ENCODE measurements at regions not wholly inside any gene's neighbourhood (a gene's known extent, or its start where the extent isn't known, plus 50 kb on each side); places are given as distances from the start of the nearest gene placed in this dataset.
A peak's percentile ranks its signal among the peaks of the same experiment; 100 is the strongest.

- H3K27ac ChIP-seq: no peak overlapping the region
- no peaks in the 10 kb centered on the region for H3K4me1 ChIP-seq
- intact Hi-C loops (cut with DNase I): no loop called here
These were observed 226.3 kb upstream of the FGGY start for GRCh38 chr1:59070610-59071009.

GRCh38 chr1:59071289-59071688 lies 225.6 kb upstream of the FGGY start:
- H3K9me3 ChIP-seq: no peaks in the 10 kb centered on the region
- no peak overlapping the region for H3K4me3 ChIP-seq
- peaks cover 0 to under 1% (median 0%) of the 10 kb centered on the region in 4 donors for H3K4me1 ChIP-seq
- intact Hi-C loops (cut with DNase I): no loop called here
- no peaks in the 10 kb centered on the region for H3K36me3 ChIP-seq
- no peak overlapping the region for H3K27ac ChIP-seq
- TF ChIP-seq POLR2A (IDR thresholded peaks at IDR 0.05) (no peak), POLR2AphosphoS5 (IDR thresholded peaks at IDR 0.05) (no peak), EP300 (IDR thresholded peaks at IDR 0.05) (no peak)
- TF ChIP-seq, protein P1, sequence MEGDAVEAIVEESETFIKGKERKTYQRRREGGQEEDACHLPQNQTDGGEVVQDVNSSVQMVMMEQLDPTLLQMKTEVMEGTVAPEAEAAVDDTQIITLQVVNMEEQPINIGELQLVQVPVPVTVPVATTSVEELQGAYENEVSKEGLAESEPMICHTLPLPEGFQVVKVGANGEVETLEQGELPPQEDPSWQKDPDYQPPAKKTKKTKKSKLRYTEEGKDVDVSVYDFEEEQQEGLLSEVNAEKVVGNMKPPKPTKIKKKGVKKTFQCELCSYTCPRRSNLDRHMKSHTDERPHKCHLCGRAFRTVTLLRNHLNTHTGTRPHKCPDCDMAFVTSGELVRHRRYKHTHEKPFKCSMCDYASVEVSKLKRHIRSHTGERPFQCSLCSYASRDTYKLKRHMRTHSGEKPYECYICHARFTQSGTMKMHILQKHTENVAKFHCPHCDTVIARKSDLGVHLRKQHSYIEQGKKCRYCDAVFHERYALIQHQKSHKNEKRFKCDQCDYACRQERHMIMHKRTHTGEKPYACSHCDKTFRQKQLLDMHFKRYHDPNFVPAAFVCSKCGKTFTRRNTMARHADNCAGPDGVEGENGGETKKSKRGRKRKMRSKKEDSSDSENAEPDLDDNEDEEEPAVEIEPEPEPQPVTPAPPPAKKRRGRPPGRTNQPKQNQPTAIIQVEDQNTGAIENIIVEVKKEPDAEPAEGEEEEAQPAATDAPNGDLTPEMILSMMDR (IDR thresholded peaks at IDR 0.05): no peak
- DNase-seq: no peak
- 27 to 33% methylated on average over 5 of the region's 5 CpGs for WGBS, 2 donors
- H3K27me3 ChIP-seq: no peaks in the 10 kb centered on the region

More at GRCh38 chr1:59070610-59071009, 226.3 kb upstream of the FGGY start:
- no peak for DNase-seq
- Histone ChIP-seq H3K9me3 (no peaks in the 10 kb centered on the region), H3K4me3 (no peak overlapping the region), H3K36me3 (no peaks in the 10 kb centered on the region), H3K27me3 (no peaks in the 10 kb centered on the region)
- TF ChIP-seq POLR2A (IDR thresholded peaks at IDR 0.05) (no peak), EP300 (IDR thresholded peaks at IDR 0.05) (no peak), POLR2AphosphoS5 (IDR thresholded peaks at IDR 0.05) (no peak)
- TF ChIP-seq, protein P1 (IDR thresholded peaks at IDR 0.05): no peak

DNA sequence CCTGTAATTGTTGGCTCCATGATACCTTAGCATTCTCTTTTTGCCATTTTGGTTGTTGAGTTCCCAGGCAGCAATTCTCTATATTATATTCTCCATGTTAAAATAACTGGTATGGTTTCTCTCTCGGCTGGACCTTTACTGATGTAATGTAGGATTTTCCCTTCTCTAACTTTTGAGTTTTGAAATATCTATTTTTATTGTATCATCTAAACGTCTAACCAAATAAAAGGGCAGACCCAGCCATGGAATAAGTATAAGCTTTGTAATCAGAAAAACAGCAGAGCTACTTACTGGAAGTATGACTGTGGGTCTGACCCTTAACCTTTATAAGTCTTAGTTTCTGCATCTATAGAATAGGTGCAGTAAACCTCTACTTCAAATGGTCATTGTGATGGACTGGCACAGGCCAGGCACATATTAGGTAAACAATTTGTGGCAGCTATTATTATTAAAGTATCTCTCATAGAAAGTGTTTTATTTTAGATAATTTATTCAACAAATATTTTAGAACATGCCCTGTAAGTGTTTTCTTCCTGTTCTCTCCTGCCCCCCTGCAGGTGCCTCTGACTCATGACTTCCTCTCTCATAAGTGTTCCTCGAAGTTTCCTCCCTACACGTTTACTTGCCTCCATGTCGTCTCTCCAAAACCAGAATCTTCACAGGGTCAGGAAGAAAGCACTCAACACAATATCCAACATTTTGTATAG lies 224.9 kb upstream of the FGGY start:
- H3K9me3 ChIP-seq: no peaks in the 10 kb centered on the region
- 44 to 72% methylated on average over 5 of the region's 5 CpGs for WGBS, 2 donors
- intact Hi-C loops (cut with DNase I): no loop called here
- TF ChIP-seq POLR2AphosphoS5 (IDR thresholded peaks at IDR 0.05) (no peak), POLR2A (IDR thresholded peaks at IDR 0.05) (no peak)
- no peak for DNase-seq
- peak overlapping the region in 1 of 4 donors; percentile 12 for H3K27ac ChIP-seq
- peaks cover 0 to 5% (median 0%) of the 10 kb centered on the region in 4 donors for H3K4me1 ChIP-seq
- no peak overlapping the region for H3K4me3 ChIP-seq
- no peaks in the 10 kb centered on the region for H3K27me3 ChIP-seq
- no peaks in the 10 kb centered on the region for H3K36me3 ChIP-seq

- intact Hi-C loops (cut with DNase I): no loop called here
- Histone ChIP-seq H3K9me3 (no peaks in the 10 kb centered on the region), H3K27me3 (no peaks in the 10 kb centered on the region), H3K4me1 (peaks cover 0 to 5% (median 0%) of the 10 kb centered on the region in 4 donors), H3K36me3 (no peaks in the 10 kb centered on the region), H3K27ac (no peak overlapping the region), H3K4me3 (no peak overlapping the region)
- 79 to 90% methylated on average over 5 of the region's 5 CpGs for WGBS, 2 donors
- no peak for DNase-seq
- TF ChIP-seq, protein P1 (IDR thresholded peaks at IDR 0.05): no peak
- TF ChIP-seq POLR2A (IDR thresholded peaks at IDR 0.05): no peak
- TF ChIP-seq POLR2AphosphoS5 (IDR thresholded peaks at IDR 0.05): no peak
- no peak for TF ChIP-seq EP300 (IDR thresholded peaks at IDR 0.05)
These were observed 224.3 kb upstream of the FGGY start for GRCh38 chr1:59072583-59072947.

GRCh38 chr1:59074598-59074997 lies 222.3 kb upstream of the FGGY start:
- intact Hi-C loops (cut with DNase I): no loop called here
- WGBS, 2 donors: 42 to 93% methylated on average over 3 of the region's 3 CpGs
- H3K4me1 ChIP-seq: peaks cover 0 to 5% (median 0%) of the 10 kb centered on the region in 4 donors
- no peaks in the 10 kb centered on the region for H3K27me3 ChIP-seq
- TF ChIP-seq, protein P1 (IDR thresholded peaks at IDR 0.05): no peak
- TF ChIP-seq EP300 (IDR thresholded peaks at IDR 0.05): no peak
- TF ChIP-seq POLR2A (IDR thresholded peaks at IDR 0.05): no peak
- TF ChIP-seq POLR2AphosphoS5 (IDR thresholded peaks at IDR 0.05): no peak
- no peaks in the 10 kb centered on the region for H3K36me3 ChIP-seq
- H3K4me3 ChIP-seq: no peak overlapping the region
- H3K9me3 ChIP-seq: no peaks in the 10 kb centered on the region
- H3K27ac ChIP-seq: no peak overlapping the region
- DNase-seq: no peak

Data from sigmoid colon (tissue), 6 donors.